ENCODE measurements at regions not wholly inside any gene's neighbourhood (a gene's known extent, or its start where the extent isn't known, plus 50 kb on each side); places are given as distances from the start of the nearest gene placed in this dataset.
"Not testable (repeated sequence)": the region's sequence is repeated elsewhere in the genome, so short reads cannot be mapped to it uniquely, and the experiment has no call there.

GRCh38 chr6:153553627-153554026 lies 422.5 kb upstream of the RGS17 start:
- DNase-seq (ENCODE audit: low read depth): no peak

GRCh38 chr6:153539602-153540001 lies 408.5 kb upstream of the RGS17 start:
- no peak for DNase-seq (ENCODE audit: low read depth)

- DNase-seq (ENCODE audit: low read depth): no peak
Observed at GRCh38 chr6:153538491-153538890, 407.4 kb upstream of the RGS17 start.

- DNase-seq (ENCODE audit: low read depth): no peak
Observed at GRCh38 chr6:153537422-153537821, 406.3 kb upstream of the RGS17 start.

- no peak for DNase-seq (ENCODE audit: low read depth)
Observed at GRCh38 chr6:153526479-153526878, 395.4 kb upstream of the RGS17 start.

GRCh38 chr6:153525998-153526397 lies 394.9 kb upstream of the RGS17 start:
- DNase-seq (ENCODE audit: low read depth): no peak

- no peak for DNase-seq (ENCODE audit: low read depth)
Observed at GRCh38 chr6:153523390-153523789, 392.3 kb upstream of the RGS17 start.

- DNase-seq (ENCODE audit: low read depth): no peak
Observed at GRCh38 chr6:153511896-153512496, 380.9 kb upstream of the RGS17 start.

- no peak for DNase-seq (ENCODE audit: low read depth)
Observed at GRCh38 chr6:153503810-153504209, 372.7 kb upstream of the RGS17 start.

- DNase-seq (ENCODE audit: low read depth): no peak
Observed at GRCh38 chr6:153493501-153493900, 362.4 kb upstream of the RGS17 start.

- no peak for DNase-seq (ENCODE audit: low read depth)
Observed at GRCh38 chr6:153489479-153489878, 358.4 kb upstream of the RGS17 start.

GRCh38 chr6:153488267-153488666 lies 357.2 kb upstream of the RGS17 start:
- DNase-seq (ENCODE audit: low read depth): no peak

- DNase-seq (ENCODE audit: low read depth): no peak
Observed at GRCh38 chr6:153485072-153485471, 354.0 kb upstream of the RGS17 start.

GRCh38 chr6:153484056-153484455 lies 353.0 kb upstream of the RGS17 start:
- no peak for DNase-seq (ENCODE audit: low read depth)

- no peak for DNase-seq (ENCODE audit: low read depth)
Observed at GRCh38 chr6:153476243-153476642, 345.2 kb upstream of the RGS17 start.

- no peak for DNase-seq (ENCODE audit: low read depth)
Observed at GRCh38 chr6:153465050-153465449, 334.0 kb upstream of the RGS17 start.

- DNase-seq (ENCODE audit: low read depth): no peak
Observed at GRCh38 chr6:153449279-153449678, 318.2 kb upstream of the RGS17 start.

- DNase-seq (ENCODE audit: low read depth): not testable (repeated sequence)
Observed at GRCh38 chr6:153442749-153443148, 311.7 kb upstream of the RGS17 start.

GRCh38 chr6:153442096-153442495 lies 311.0 kb upstream of the RGS17 start:
- DNase-seq (ENCODE audit: low read depth): no peak

- no peak for DNase-seq (ENCODE audit: low read depth)
Observed at GRCh38 chr6:153437193-153437592, 306.1 kb upstream of the RGS17 start.

- DNase-seq (ENCODE audit: low read depth): no peak
Observed at GRCh38 chr6:153436351-153436750, 305.3 kb upstream of the RGS17 start.

- DNase-seq (ENCODE audit: low read depth): no peak
Observed at GRCh38 chr6:153435787-153436186, 304.7 kb upstream of the RGS17 start.

- DNase-seq (ENCODE audit: low read depth): no peak
Observed at GRCh38 chr6:153425536-153425935, 294.5 kb upstream of the RGS17 start.

GRCh38 chr6:153424719-153425400 lies 293.8 kb upstream of the RGS17 start:
- DNase-seq (ENCODE audit: low read depth): no peak
